GM18858 (cell line): ENCODE measurements at regions not wholly inside any gene's neighbourhood (a gene's known extent, or its start where the extent isn't known, plus 50 kb on each side); places are given as distances from the start of the nearest gene placed in this dataset.
"Not testable (repeated sequence)": the region's sequence is repeated elsewhere in the genome, so short reads cannot be mapped to it uniquely, and the experiment has no call there.

Experiments used
- ATAC-seq: cut with Tn5 transposase; IDR thresholded peaks from one replicate; pipeline ENCODE4 v1.9.1; 2021; ENCODE audit not compliant: unreplicated experiment

GRCh38 chr4:72884225-72884624 is 185.3 kb downstream of the COX18 start:
- not testable (repeated sequence) for ATAC-seq

- no peak for ATAC-seq
Measured at GRCh38 chr4:72876946-72877345, 192.6 kb downstream of the COX18 start.

- ATAC-seq, result no peak
Measured at GRCh38 chr4:72875545-72875944, 194.0 kb downstream of the COX18 start.

- no peak for ATAC-seq
Measured at GRCh38 chr4:72875138-72875537, 194.4 kb downstream of the COX18 start.

DNA sequence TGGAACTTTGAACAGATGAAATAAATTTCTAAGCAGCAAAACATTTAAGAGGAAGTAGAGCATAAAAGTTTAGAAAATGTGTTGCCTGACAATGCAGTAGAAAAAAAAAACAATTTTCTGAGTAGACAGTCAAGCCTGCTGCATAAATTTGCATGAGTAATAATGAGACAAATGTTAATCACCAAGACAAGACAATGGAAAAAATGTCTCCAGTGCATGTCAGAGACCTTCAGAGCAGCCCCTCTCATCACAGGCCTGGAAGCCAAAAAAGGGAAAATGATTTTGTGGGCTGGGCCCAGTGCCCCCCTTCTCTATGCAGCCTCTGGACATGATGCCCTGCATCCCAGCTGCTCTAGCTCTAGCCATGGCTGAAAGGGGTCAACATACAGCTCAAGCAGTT is 204.6 kb downstream of the COX18 start:
- no peak for ATAC-seq

- not testable (repeated sequence) for ATAC-seq
Measured at GRCh38 chr4:72864277-72864676, 205.2 kb downstream of the COX18 start.

DNA sequence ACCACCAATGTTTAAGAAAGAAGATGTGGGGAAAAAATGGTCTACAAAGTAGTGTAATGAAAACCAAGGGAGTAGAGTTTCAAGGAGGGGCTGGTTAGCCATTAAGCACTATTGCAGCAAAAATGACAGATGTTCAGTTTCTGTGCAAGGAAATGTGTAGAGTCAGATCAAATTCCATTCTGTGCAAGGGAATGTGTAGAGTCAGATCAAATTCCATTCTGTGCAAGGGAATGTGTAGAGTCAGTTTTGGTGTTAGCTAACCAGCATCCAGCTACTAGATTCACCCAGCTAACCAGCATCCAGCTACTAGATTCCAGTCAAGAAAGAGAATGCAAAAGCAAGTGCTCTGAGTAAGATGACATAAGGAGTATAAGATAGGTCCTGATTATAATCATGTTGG is 208.8 kb downstream of the COX18 start:
- ATAC-seq, result no peak

DNA sequence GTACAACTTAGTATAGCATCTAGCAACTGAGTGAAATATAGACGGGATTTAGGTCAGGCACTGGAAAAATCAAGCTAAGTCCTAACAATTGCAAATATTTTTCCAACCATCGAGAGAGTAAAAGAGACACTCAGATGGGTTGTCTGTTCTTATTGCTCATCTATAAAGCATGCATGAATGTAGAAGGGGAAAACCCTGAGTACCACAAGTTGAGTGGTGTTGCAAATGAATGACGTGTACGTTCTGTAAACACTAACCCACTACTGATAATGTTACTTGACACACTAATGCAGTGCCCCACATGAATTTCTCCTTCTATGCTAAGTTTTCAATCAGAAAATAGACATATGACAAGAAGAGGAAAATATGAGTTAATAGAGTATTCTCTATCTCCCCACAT is 211.2 kb downstream of the COX18 start:
- no peak for ATAC-seq

DNA sequence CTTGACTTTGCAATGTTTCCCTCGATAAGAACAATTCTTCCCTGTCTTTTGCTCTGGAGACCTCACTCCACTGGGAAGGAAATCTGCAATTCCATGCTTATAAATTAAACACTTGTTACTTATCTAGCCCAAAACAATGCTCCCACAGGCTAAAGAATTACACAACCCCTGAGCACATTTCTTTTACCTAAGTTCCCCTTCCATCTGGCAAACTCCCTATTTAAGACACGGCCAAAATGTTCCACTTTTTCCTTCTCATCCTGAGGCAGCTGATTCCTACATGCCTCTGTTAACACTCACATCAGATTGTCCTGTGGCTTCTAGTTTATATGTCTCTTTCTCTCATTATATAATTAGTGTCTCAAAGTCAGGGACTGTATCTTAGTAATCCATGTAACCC is 211.7 kb downstream of the COX18 start:
- ATAC-seq, result no peak

- no peak for ATAC-seq
Measured at GRCh38 chr4:72857216-72857615, 212.3 kb downstream of the COX18 start.

DNA sequence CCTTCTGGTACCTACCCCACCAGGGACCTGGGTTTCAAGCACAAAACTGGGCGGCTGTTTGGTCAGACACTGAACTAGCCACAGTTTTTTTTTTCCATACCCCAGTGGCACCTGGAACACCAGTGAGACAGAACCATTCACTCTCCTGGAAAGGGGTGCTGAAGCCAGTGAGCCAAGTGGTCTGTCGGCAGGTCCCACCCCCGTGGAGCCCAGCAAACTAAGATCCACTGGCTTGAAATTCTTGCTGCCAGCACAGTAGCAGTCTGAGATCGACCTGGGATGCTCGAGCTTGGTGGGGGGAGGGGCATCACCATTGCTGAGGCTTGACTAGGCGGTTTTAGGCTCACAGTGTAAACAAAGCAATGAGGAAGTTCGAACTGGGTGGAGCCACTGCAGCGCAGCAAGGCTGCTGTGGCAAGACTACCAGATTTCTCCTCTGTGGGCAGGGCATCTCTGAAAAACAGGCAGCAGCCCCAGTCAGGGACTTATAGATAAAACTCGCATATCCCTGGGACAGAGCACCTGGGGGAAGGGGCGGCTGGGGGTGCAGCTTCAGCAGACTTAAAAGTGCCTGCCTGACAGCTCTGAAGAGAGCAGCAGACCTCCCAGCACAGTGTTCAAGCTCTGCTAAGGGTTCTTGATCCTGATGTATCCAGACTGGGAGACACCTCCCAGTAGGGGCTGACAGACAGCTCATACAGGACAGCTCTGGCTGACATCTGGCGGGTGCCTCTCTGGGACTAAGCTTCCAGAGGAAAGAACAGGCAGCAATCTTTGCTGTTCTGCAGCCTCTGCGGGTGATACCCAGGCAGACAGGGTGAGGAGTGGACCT is 223.0 kb downstream of the COX18 start:
- ATAC-seq, result no peak

DNA sequence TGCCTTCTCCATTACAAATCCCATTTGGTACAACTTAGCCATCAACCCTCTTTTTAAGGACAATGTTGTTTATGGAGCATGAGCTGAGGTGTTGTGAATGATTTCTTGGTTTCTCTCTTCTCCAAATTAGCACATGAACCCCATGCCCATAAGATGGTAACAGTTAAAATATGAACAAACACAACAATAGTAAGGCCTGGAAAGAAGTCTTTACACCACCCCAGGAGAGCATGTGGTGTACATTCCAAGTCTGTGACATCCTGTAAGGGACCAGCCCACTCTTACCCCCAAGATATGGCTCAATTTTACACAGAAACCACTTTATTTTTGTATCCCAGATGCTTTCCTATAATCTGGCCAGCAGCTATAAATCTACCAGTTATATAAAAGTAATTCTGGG is 226.1 kb downstream of the COX18 start:
- no peak for ATAC-seq

- ATAC-seq, result no peak
Measured at GRCh38 chr4:72842323-72842722, 227.2 kb downstream of the COX18 start.

DNA sequence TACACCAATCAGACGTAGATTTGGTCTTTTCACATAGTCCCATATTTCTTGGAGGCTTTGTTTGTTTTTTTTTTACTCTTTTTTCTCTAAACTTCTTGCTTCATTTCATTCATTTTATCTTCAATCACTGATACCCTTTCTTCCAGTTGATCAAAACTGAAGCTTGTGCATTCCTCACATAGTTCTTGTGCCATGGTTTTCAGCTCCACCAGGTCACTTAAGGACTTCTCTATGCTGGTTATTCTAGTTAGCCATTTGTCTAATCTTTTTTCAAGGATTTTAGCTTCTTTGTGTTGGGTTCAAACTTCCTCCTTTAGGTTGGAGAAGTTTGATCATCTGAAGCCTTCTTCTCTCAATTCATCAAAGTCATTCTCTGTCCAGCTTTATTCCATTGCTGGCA is 229.3 kb downstream of the COX18 start:
- not testable (repeated sequence) for ATAC-seq

GRCh38 chr4:72828864-72829263 is 240.7 kb downstream of the COX18 start:
- no peak for ATAC-seq

- ATAC-seq, result no peak
Measured at GRCh38 chr4:72827968-72828367, 241.5 kb downstream of the COX18 start.

GRCh38 chr4:72820107-72820506 is 249.4 kb downstream of the COX18 start:
- ATAC-seq, result no peak

- no peak for ATAC-seq
Measured at GRCh38 chr4:72817012-72817411, 248.0 kb upstream of the ADAMTS3 start.

DNA sequence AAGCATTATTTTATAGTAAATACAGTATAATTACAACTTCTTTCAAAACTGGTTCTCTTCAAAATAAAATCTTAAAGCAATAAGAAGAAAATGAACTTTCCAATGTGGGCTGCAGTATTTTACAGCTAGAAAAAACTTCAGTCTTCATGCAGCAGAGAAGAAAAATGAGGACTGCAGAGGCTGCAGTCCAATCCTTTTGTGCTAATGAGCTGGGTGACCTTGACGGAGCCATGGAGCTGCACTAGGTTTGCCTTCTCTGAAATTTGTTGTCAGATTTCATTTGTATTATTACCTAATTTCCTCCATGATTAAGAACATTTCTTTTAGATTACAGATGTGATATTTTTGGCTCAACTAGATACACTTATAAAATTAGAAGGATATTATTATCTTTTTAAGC is 245.2 kb upstream of the ADAMTS3 start:
- ATAC-seq, result no peak

- ATAC-seq, result no peak
Measured at GRCh38 chr4:72809208-72809607, 240.2 kb upstream of the ADAMTS3 start.

GRCh38 chr4:72805284-72805683 is 236.3 kb upstream of the ADAMTS3 start:
- ATAC-seq, result no peak

DNA sequence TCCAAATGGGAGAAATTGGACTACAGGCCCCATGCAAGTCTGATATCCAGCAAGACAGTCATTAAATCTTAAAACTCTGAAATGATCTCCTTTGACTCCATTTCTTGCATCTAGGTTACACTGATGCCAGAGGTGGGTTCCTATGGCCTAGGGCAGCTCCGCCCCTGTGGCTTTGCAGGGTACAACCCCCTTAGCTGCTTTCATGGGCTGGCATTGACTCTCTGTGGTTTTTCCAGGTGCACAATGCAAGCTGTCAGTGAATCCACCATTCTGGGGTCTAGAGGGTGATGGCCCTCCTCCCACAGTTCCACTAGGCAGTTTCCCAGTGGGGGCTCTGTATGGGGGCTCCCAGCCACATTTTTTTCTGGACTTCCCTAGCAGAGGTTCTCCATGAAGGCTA is 228.5 kb upstream of the ADAMTS3 start:
- ATAC-seq, result no peak

DNA sequence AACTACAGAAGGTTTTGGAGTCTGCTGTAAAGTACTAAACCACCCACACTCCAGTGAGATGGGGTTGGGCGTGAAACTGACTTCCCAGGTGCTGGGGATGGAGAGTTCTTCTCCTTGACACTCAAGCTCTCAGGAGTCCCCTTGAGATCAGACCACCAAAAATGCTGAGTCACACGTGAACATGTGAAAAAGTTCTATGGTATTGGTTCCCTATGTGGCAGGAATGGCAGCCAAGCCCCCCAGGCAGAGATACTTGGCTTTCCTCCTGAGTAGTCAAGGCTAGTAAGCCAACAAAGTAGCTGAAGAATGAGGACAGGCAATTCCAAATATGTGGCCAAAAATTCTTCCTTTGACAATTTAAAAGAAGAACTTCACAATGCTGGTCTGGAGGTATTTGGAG is 222.0 kb upstream of the ADAMTS3 start:
- no peak for ATAC-seq
